SK-N-MC (cell line): ENCODE measurements at regions not wholly inside any gene's neighbourhood (a gene's known extent, or its start where the extent isn't known, plus 50 kb on each side); places are given as distances from the start of the nearest gene placed in this dataset.

ENCODE experiments used
- DNase-seq: peaks from one replicate; pipeline ENCODE4 v3.0.0-alpha.2; 2011; ENCODE audit warnings: low read depth, low spot score
- H3K27ac ChIP-seq: fragments of 200-600 bp; sonication (generic); 2 replicates; pipeline ENCODE4 v1.5.1; 2016; ENCODE audit warnings: mixed run types
- H3K36me3 ChIP-seq: fragments of 200-600 bp; sonication (generic); 2 replicates; pipeline ENCODE4 v1.6.1; 2017; ENCODE audit warnings: antibody characterized with exemption, low read length, mixed read lengths; ENCODE audit not compliant: insufficient read depth
- H3K4me3 ChIP-seq: fragments of 200-600 bp; sonication (generic); 2 replicates; pipeline ENCODE4 v1.5.1; 2016
- H3K9ac ChIP-seq: fragments of 200-600 bp; sonication (generic); 2 replicates; pipeline ENCODE4 v1.8.0; 2017; ENCODE audit warnings: mixed run types, mixed read lengths; ENCODE audit not compliant: insufficient read length
- H3K9me3 ChIP-seq: fragments of 200-600 bp; sonication (generic); 2 replicates; pipeline ENCODE4 v1.6.1; 2017; ENCODE audit warnings: low read depth, mild to moderate bottlenecking, antibody characterized with exemption, low read length, moderate library complexity, mixed read lengths
- EZH2 ChIP-seq: fragments of 200-600 bp; sonication (generic); IDR thresholded peaks from one replicate; pipeline ENCODE4 v1.6.1; 2017; ENCODE audit warnings: antibody characterized with exemption
- FOXP2 ChIP-seq: optimal IDR thresholded peaks from 2 replicates; pipeline ENCODE3; 2011; ENCODE audit warnings: mild to moderate bottlenecking, moderate library complexity; ENCODE audit not compliant: insufficient read depth; ENCODE audit errors: extremely low read length, control extremely low read depth
- POLR2AphosphoS5 ChIP-seq: IDR thresholded peaks from 2 replicates; pipeline ENCODE4 v1.6.1; 2012; ENCODE audit warnings: mild to moderate bottlenecking, low read depth, low read length, borderline replicate concordance

- H3K9me3 ChIP-seq: no peaks in the 10 kb centered on the region
- no peak overlapping the region for H3K27ac ChIP-seq
- no peak overlapping the region for H3K4me3 ChIP-seq
- TF ChIP-seq EZH2: no peak
- DNase-seq: no peak
- no peaks in the 10 kb centered on the region for H3K36me3 ChIP-seq
- H3K9ac ChIP-seq: no peak overlapping the region
Observed at GRCh38 chr12:113722747-113723146, 243.4 kb downstream of the RBM19 start.

GRCh38 chr12:113720629-113721028, 245.5 kb downstream of the RBM19 start:
- Histone ChIP-seq H3K36me3 (no peaks in the 10 kb centered on the region), H3K4me3 (no peak overlapping the region), H3K9me3 (no peaks in the 10 kb centered on the region), H3K9ac (no peak overlapping the region), H3K27ac (no peak overlapping the region)
- no peak for TF ChIP-seq EZH2
- no peak for TF ChIP-seq FOXP2
- TF ChIP-seq POLR2AphosphoS5: no peak
- no peak for DNase-seq

GRCh38 chr12:113719911-113720591, 246.1 kb downstream of the RBM19 start:
- no peak for TF ChIP-seq FOXP2
- TF ChIP-seq POLR2AphosphoS5: no peak
- TF ChIP-seq EZH2: no peak
- Histone ChIP-seq H3K4me3 (no peak overlapping the region), H3K9me3 (no peaks in the 10 kb centered on the region), H3K36me3 (no peaks in the 10 kb centered on the region), H3K27ac (no peak overlapping the region), H3K9ac (no peak overlapping the region)
- DNase-seq: no peak

GRCh38 chr12:113713156-113713555, 241.5 kb upstream of the LHX5 start:
- Histone ChIP-seq H3K9me3 (no peaks in the 10 kb centered on the region), H3K9ac (no peak overlapping the region), H3K36me3 (no peaks in the 10 kb centered on the region), H3K4me3 (no peak overlapping the region), H3K27ac (no peak overlapping the region)
- DNase-seq: no peak
- no peak for TF ChIP-seq EZH2
- TF ChIP-seq FOXP2: no peak
- no peak for TF ChIP-seq POLR2AphosphoS5

GRCh38 chr12:113712481-113712880, 240.8 kb upstream of the LHX5 start:
- Histone ChIP-seq H3K27ac (no peak overlapping the region), H3K9ac (no peak overlapping the region), H3K4me3 (no peak overlapping the region), H3K9me3 (no peaks in the 10 kb centered on the region), H3K36me3 (no peaks in the 10 kb centered on the region)
- DNase-seq: no peak
- TF ChIP-seq EZH2: no peak
- no peak for TF ChIP-seq POLR2AphosphoS5
- no peak for TF ChIP-seq FOXP2

- Histone ChIP-seq H3K9ac (no peak overlapping the region), H3K4me3 (no peak overlapping the region), H3K27ac (no peak overlapping the region), H3K9me3 (no peaks in the 10 kb centered on the region), H3K36me3 (no peaks in the 10 kb centered on the region)
- no peak for TF ChIP-seq POLR2AphosphoS5
- no peak for TF ChIP-seq FOXP2
- no peak for TF ChIP-seq EZH2
- no peak for DNase-seq
Observed at GRCh38 chr12:113710216-113710615, 238.5 kb upstream of the LHX5 start.

- no peak for TF ChIP-seq EZH2
- no peaks in the 10 kb centered on the region for H3K36me3 ChIP-seq
- H3K4me3 ChIP-seq: no peak overlapping the region
- H3K27ac ChIP-seq: no peak overlapping the region
- H3K9ac ChIP-seq: no peak overlapping the region
- H3K9me3 ChIP-seq: no peaks in the 10 kb centered on the region
- no peak for DNase-seq
Observed at GRCh38 chr12:113709456-113709855, 237.8 kb upstream of the LHX5 start.

- H3K27ac ChIP-seq: no peak overlapping the region
- no peak overlapping the region for H3K4me3 ChIP-seq
- H3K9me3 ChIP-seq: no peaks in the 10 kb centered on the region
- TF ChIP-seq FOXP2 (no peak), POLR2AphosphoS5 (no peak), EZH2 (no peak)
- no peak for DNase-seq
- no peak overlapping the region for H3K9ac ChIP-seq
- H3K36me3 ChIP-seq: no peaks in the 10 kb centered on the region
Observed at GRCh38 chr12:113702836-113703235, 231.2 kb upstream of the LHX5 start.

GRCh38 chr12:113702276-113702675, 230.6 kb upstream of the LHX5 start:
- Histone ChIP-seq H3K27ac (no peak overlapping the region), H3K36me3 (no peaks in the 10 kb centered on the region), H3K9me3 (no peaks in the 10 kb centered on the region), H3K9ac (no peak overlapping the region), H3K4me3 (no peak overlapping the region)
- TF ChIP-seq POLR2AphosphoS5 (no peak), EZH2 (no peak), FOXP2 (no peak)
- DNase-seq: no peak
